Body of pancreas (tissue), 4 donors: ENCODE measurements at regions not wholly inside any gene's neighbourhood (a gene's known extent, or its start where the extent isn't known, plus 50 kb on each side); places are given as distances from the start of the nearest gene placed in this dataset.

Source experiments
- CTCF ChIP-seq, 7 experiments: fragments of 450-650 bp in 4 of 7; fragments of 200-600 bp in 3 of 7; sonication (generic) in 3 of 7; IDR thresholded peaks; one replicate each; pipeline ENCODE4 v1.5.1; 2016 to 2019; ENCODE audit warnings: antibody characterized with exemption in 7 of 7
- POLR2A ChIP-seq, 3 donors: fragments of 450-650 bp; IDR thresholded peaks; one replicate each; pipeline ENCODE4 v1.6.1; 2016; ENCODE audit warnings: antibody characterized with exemption in 3 of 3, mild to moderate bottlenecking in 2 of 3

- TF ChIP-seq POLR2A (IDR thresholded peaks at IDR 0.05) = no peak
- no peak for TF ChIP-seq CTCF (IDR thresholded peaks at IDR 0.05)
These were observed 1105.9 kb downstream of the AMY1C start for GRCh38 chr1:104855550-104855949.
